ENCODE measurements at regions not wholly inside any gene's neighbourhood (a gene's known extent, or its start where the extent isn't known, plus 50 kb on each side); places are given as distances from the start of the nearest gene placed in this dataset.

DNA sequence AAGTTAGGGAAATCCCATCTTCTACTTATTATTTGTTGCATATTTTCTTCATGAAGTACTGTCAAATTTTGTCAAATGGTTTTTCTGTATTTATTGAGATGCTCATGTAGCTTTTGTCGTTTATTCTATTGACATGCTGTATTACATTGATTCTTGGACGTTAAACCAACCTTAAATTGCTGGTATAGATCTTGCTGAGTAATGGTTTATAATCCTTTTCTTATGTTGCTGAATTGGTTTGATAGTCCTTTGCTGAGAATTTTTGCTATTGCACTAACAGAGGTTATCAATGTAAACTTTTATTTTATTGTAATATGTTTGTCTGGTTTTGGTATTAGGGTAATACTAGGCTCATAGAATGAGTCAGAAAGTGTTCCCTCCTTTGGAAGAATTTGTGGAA, 54.3 kb upstream of the COL6A5 start:
- TF ChIP-seq, protein P1, sequence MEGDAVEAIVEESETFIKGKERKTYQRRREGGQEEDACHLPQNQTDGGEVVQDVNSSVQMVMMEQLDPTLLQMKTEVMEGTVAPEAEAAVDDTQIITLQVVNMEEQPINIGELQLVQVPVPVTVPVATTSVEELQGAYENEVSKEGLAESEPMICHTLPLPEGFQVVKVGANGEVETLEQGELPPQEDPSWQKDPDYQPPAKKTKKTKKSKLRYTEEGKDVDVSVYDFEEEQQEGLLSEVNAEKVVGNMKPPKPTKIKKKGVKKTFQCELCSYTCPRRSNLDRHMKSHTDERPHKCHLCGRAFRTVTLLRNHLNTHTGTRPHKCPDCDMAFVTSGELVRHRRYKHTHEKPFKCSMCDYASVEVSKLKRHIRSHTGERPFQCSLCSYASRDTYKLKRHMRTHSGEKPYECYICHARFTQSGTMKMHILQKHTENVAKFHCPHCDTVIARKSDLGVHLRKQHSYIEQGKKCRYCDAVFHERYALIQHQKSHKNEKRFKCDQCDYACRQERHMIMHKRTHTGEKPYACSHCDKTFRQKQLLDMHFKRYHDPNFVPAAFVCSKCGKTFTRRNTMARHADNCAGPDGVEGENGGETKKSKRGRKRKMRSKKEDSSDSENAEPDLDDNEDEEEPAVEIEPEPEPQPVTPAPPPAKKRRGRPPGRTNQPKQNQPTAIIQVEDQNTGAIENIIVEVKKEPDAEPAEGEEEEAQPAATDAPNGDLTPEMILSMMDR (IDR thresholded peaks at IDR 0.05): no peak
- TF ChIP-seq EP300 (IDR thresholded peaks at IDR 0.05): no peak

Data from esophagus muscularis mucosa (tissue), 3 donors.